DND-41 (cell line): ENCODE measurements at regions not wholly inside any gene's neighbourhood (a gene's known extent, or its start where the extent isn't known, plus 50 kb on each side); places are given as distances from the start of the nearest gene placed in this dataset.

ENCODE experiments used
- ATAC-seq: fragments of 200-7000 bp; cut with Tn5 transposase; 3 replicates; pipeline ENCODE4 v1.9.1; 2021; ENCODE audit warnings: low read depth; ENCODE audit not compliant: insufficient read depth
- DNase-seq: peaks from one replicate; pipeline ENCODE4 v3.0.0-alpha.2; 2020
- H2AFZ ChIP-seq: 2 replicates; pipeline ENCODE4 v1.6.0; 2012; ENCODE audit warnings: low read depth, low read length
- H3K27ac ChIP-seq: 2 replicates; pipeline ENCODE4 v1.5.1; 2012; ENCODE audit warnings: low read length, inconsistent platforms
- H3K27me3 ChIP-seq: fragments of 200-600 bp; sonication (generic); 2 replicates; pipeline ENCODE4 v1.6.0; 2012; ENCODE audit warnings: low read length, mild to moderate bottlenecking, inconsistent platforms; ENCODE audit not compliant: insufficient read depth, poor library complexity
- H3K36me3 ChIP-seq: 2 replicates; pipeline ENCODE4 v1.5.1; 2012; ENCODE audit warnings: low read length, inconsistent platforms; ENCODE audit not compliant: insufficient read depth
- H3K4me1 ChIP-seq: 2 replicates; pipeline ENCODE4 v1.5.1; 2012; ENCODE audit warnings: mild to moderate bottlenecking, low read length; ENCODE audit not compliant: insufficient read depth
- H3K4me2 ChIP-seq: 2 replicates; pipeline ENCODE4 v1.6.0; 2012; ENCODE audit warnings: mild to moderate bottlenecking, moderate library complexity, low read length, inconsistent platforms; ENCODE audit not compliant: insufficient read depth
- H3K4me3 ChIP-seq, 2 experiments: fragments of 200-600 bp in 1 of 2; shearing (Covaris generic) in 1 of 2; 2 replicates each; pipeline ENCODE4 v1.5.1; 2012 to 2016; ENCODE audit warnings: inconsistent platforms in 2 of 2, low read length in 2 of 2, mild to moderate bottlenecking in 2 of 2, low read depth in 1 of 2, moderate library complexity in 1 of 2
- H3K79me2 ChIP-seq: 2 replicates; pipeline ENCODE4 v1.6.0; 2012; ENCODE audit warnings: low read length, inconsistent platforms; ENCODE audit not compliant: insufficient read depth
- H3K9ac ChIP-seq: 2 replicates; pipeline ENCODE4 v1.6.0; 2012; ENCODE audit warnings: low read depth, mild to moderate bottlenecking, inconsistent platforms, low read length, moderate library complexity
- H3K9me3 ChIP-seq: 2 replicates; pipeline ENCODE4 v1.5.1; 2012; ENCODE audit warnings: low read length, moderate library complexity, mild to moderate bottlenecking, inconsistent platforms; ENCODE audit not compliant: insufficient read depth, severe bottlenecking
- H4K20me1 ChIP-seq: 2 replicates; pipeline ENCODE4 v1.6.0; 2012; ENCODE audit warnings: low read length; ENCODE audit not compliant: insufficient read depth
- CTCF ChIP-seq: IDR thresholded peaks from 2 replicates; pipeline ENCODE4 v1.5.1; 2012; ENCODE audit warnings: borderline replicate concordance, low read length, moderate library complexity, mild to moderate bottlenecking; ENCODE audit not compliant: poor library complexity, severe bottlenecking; ENCODE audit errors: extremely low read depth
- EZH2 ChIP-seq: IDR thresholded peaks from 3 replicates; pipeline ENCODE4 v1.6.1; 2012; ENCODE audit warnings: borderline replicate concordance, low read depth, mild to moderate bottlenecking, moderate library complexity, low read length, inconsistent platforms; ENCODE audit not compliant: severe bottlenecking

DNA sequence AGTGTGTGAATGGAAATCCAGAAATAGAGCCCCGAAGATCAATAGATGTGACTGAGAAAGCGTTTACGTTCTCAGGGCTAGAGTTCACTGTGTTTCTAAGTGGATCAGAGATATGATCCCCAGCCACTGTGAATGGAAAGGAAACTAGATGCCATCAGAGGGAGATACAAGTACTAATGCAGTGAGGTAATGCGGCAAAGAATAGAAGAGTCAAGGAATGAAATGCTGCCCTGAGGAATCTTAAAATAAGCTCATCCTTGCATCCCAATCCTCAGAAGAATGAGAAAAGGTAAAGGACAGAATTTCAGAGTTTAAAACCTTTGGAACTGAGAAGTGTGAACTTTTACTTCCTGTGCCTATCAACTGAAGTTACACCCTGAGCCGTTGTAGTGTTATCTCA lies 165.5 kb upstream of the ESRRG start:
- Histone ChIP-seq H3K27me3 (no peaks in the 10 kb centered on the region), H3K27ac (no peak overlapping the region), H3K4me2 (no peak overlapping the region), H3K36me3 (no peaks in the 10 kb centered on the region), H3K9me3 (no peaks in the 10 kb centered on the region), H3K4me1 (no peaks in the 10 kb centered on the region), H3K4me3 (no peak overlapping the region), H4K20me1 (no peaks in the 10 kb centered on the region), H3K9ac (no peak overlapping the region), H2AFZ (no peak overlapping the region), H3K79me2 (no peaks in the 10 kb centered on the region)
- DNase-seq (no peak), ATAC-seq (no peak)
- no peak for TF ChIP-seq EZH2
- no peak for TF ChIP-seq CTCF

- ATAC-seq = no peak
- no peaks in the 10 kb centered on the region for H3K79me2 ChIP-seq
- no peaks in the 10 kb centered on the region for H4K20me1 ChIP-seq
- no peaks in the 10 kb centered on the region for H3K4me1 ChIP-seq
- no peak overlapping the region for H2AFZ ChIP-seq
- no peak overlapping the region for H3K27ac ChIP-seq
- no peak overlapping the region for H3K4me2 ChIP-seq
- H3K27me3 ChIP-seq = no peaks in the 10 kb centered on the region
- no peak for DNase-seq
- H3K36me3 ChIP-seq = no peaks in the 10 kb centered on the region
- no peak overlapping the region for H3K4me3 ChIP-seq
- H3K9ac ChIP-seq = no peak overlapping the region
- TF ChIP-seq CTCF (no peak), EZH2 (no peak)
- H3K9me3 ChIP-seq = no peaks in the 10 kb centered on the region
Measured at GRCh38 chr1:216887032-216887431, 163.8 kb upstream of the ESRRG start.

GRCh38 chr1:216884614-216885229 lies 161.5 kb upstream of the ESRRG start:
- H3K79me2 ChIP-seq = no peaks in the 10 kb centered on the region
- H3K27ac ChIP-seq = no peak overlapping the region
- ATAC-seq = no peak
- no peak overlapping the region for H2AFZ ChIP-seq
- no peaks in the 10 kb centered on the region for H3K27me3 ChIP-seq
- no peak overlapping the region for H3K4me2 ChIP-seq
- no peak overlapping the region for H3K9ac ChIP-seq
- no peaks in the 10 kb centered on the region for H3K36me3 ChIP-seq
- H4K20me1 ChIP-seq = no peaks in the 10 kb centered on the region
- H3K4me3 ChIP-seq = no peak overlapping the region
- no peaks in the 10 kb centered on the region for H3K9me3 ChIP-seq
- no peaks in the 10 kb centered on the region for H3K4me1 ChIP-seq
- DNase-seq = no peak
- TF ChIP-seq EZH2 = no peak
- no peak for TF ChIP-seq CTCF

- Histone ChIP-seq H3K9me3 (no peaks in the 10 kb centered on the region), H3K4me1 (no peaks in the 10 kb centered on the region), H2AFZ (no peak overlapping the region), H3K27ac (no peak overlapping the region), H3K9ac (no peak overlapping the region), H3K4me2 (no peak overlapping the region), H3K27me3 (no peaks in the 10 kb centered on the region), H3K4me3 (no peak overlapping the region), H4K20me1 (no peaks in the 10 kb centered on the region), H3K36me3 (no peaks in the 10 kb centered on the region), H3K79me2 (no peaks in the 10 kb centered on the region)
- no peak for ATAC-seq
- DNase-seq = no peak
- no peak for TF ChIP-seq CTCF
- no peak for TF ChIP-seq EZH2
Measured at GRCh38 chr1:216883518-216883917, 160.3 kb upstream of the ESRRG start.
